Erythroblast (primary cell): ENCODE measurements at regions not wholly inside any gene's neighbourhood (a gene's known extent, or its start where the extent isn't known, plus 50 kb on each side); places are given as distances from the start of the nearest gene placed in this dataset.

ENCODE experiments used
- DNase-seq, 2 experiments: peaks; one replicate each; lab custom pipeline; 2025; lab: John Stamatoyannopoulos, UW
- GATA1 ChIP-seq: IDR thresholded peaks from 2 replicates; pipeline ENCODE4 v1.6.1; 2011; ENCODE audit warnings: low read depth, mild to moderate bottlenecking, control low read depth, low read length, moderate library complexity
- POLR2A ChIP-seq: IDR thresholded peaks from 2 replicates; pipeline ENCODE4 v1.6.1; 2011; ENCODE audit warnings: mild to moderate bottlenecking, low read length

GRCh38 chr21:16179773-16180172 is 450.0 kb downstream of the USP25 start:
- peak; percentile 20 to 24 for DNase-seq
- no peak for TF ChIP-seq POLR2A

DNA sequence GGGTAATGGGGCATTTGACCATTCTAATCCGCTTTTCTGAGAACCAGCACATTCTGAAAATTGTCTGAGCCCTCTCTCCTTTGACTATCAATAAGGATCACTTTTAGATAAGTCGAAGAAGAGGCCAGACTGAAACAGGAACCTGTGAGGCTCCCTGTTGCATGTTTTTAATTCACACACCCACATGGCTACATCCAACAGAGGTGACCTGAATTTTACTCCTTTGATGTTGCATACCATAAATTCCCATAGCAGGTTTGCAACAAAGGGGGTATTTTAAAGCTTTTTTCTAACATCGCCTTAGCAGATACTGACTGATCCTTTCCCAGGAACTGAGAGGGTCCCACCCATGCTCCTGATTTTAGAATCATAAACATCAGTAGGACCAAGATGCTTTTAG is 450.8 kb downstream of the USP25 start:
- TF ChIP-seq GATA1 (no peak), POLR2A (no peak)
- no peak for DNase-seq

DNA sequence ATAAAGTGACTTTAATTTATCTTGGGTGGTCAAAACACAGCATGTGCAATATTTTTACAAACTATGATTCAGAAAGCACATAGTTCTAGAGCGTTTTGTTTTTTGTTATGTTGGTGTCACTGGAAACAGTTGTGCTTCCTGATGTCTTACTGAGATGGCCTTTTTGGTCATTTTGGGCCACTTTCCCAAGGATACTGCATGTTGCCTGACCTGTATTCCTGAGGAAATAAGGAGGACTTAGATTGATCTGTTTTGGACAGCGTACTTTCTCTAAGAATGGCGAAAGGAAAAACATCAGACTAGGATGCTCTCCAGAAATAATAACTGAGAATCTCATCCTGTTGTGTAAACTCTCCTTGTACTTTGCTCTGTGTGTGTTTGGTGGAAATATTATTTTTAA is 451.2 kb downstream of the USP25 start:
- no peak for DNase-seq
- TF ChIP-seq GATA1: no peak
- no peak for TF ChIP-seq POLR2A

DNA sequence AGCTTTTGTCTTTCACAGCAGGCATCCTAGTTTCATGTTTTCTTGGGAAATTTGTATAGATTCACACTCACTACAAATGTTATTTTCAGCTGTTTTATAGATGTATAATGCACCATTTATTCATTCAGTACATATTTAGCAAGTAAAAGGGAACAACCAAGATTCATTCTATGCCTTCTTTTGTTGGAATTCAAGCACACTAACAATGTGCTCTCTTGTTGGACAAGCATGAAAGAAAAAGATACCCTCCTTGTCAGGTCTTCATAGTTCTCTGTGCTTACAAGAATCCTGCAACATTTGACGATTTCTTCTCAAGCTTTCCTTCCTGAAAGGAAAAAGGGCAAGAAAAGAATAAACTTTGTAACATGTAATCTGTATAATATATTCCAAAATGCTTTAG is 456.0 kb downstream of the USP25 start:
- DNase-seq: no peak
- TF ChIP-seq POLR2A: no peak
- TF ChIP-seq GATA1: no peak

- DNase-seq: peak; percentile 31 to 58
- TF ChIP-seq POLR2A (no peak), GATA1 (no peak)
These were observed 457.0 kb downstream of the USP25 start for GRCh38 chr21:16186742-16187141.

GRCh38 chr21:16187603-16188301 is 458.0 kb downstream of the USP25 start:
- no peak for DNase-seq
- TF ChIP-seq GATA1 (no peak), POLR2A (no peak)

- DNase-seq: peak; percentile 2 to 30
- TF ChIP-seq POLR2A (no peak), GATA1 (no peak)
These were observed 463.1 kb downstream of the USP25 start for GRCh38 chr21:16192902-16193301.

DNA sequence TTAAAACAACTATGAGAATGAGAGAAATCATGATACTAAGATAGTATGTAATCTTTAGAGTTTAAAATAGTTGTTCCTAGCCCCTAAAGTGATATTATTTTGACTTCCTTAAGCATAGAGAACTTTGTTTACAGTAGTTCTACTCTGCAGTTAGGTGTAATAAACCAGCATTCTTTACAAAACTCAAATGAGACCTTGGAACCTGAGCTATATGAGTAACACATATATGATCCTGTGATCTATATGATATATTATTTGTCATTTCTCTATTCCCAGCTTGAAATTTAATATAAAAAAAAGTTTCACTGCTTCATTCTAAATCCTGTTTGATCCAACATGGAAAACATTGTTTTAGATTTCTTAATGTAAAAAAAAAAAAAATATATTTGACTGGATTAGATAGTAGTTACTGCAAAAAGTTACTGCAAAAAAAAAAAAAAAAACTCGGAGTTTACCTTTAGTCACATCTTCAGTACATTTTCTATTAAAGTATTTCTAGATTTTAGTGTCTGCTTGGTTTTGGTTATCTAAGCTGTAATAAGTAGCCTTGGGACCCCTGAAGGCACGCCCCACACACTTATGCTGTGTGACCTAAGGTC is 463.8 kb downstream of the USP25 start:
- TF ChIP-seq POLR2A (no peak), GATA1 (no peak)
- no peak for DNase-seq

GRCh38 chr21:16194095-16194787 is 464.5 kb downstream of the USP25 start:
- peak; percentile 73 to 79 for DNase-seq
- TF ChIP-seq POLR2A (peak; percentile 4), GATA1 (no peak)

DNA sequence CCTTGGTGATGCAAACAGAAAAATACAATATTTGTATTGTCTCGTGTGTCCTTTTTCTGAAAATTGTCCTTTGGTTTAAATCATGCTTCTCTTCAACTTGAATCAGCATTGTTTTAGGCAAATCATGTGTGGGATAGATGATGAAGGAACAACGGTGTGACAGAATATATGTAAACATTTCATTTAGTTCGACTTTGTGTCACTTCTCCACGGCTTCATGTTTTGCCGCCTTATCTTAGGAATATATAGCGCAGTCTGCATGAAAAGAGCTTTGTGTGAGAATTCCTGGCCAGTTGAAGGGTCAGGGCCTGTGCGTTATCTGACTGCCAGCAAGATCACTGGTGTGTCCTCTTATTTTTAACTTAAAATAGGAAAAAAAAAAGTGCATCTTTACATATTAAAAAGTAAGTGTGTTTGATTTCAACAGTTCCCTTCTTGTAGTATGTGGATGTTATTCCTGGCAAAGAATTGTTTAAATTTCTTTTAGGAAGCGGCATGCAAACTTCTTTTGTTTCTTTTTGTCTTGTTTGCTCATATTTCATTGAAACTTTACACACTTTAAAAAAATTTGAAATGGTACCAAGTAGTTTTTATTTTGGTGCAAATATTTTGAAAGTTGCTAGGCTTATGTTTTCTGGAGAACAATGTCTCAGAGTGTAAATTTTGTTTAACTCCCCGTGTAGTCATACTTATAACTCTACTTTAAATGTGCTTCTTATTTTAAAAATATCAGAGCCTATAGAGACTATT is 465.2 kb downstream of the USP25 start:
- no peak for TF ChIP-seq GATA1
- no peak for TF ChIP-seq POLR2A
- DNase-seq: peak; percentile 63 to 76

- no peak for TF ChIP-seq GATA1
- no peak for TF ChIP-seq POLR2A
- DNase-seq: peak; percentile 63 to 66
These were observed 465.7 kb downstream of the USP25 start for GRCh38 chr21:16195538-16195910.

DNA sequence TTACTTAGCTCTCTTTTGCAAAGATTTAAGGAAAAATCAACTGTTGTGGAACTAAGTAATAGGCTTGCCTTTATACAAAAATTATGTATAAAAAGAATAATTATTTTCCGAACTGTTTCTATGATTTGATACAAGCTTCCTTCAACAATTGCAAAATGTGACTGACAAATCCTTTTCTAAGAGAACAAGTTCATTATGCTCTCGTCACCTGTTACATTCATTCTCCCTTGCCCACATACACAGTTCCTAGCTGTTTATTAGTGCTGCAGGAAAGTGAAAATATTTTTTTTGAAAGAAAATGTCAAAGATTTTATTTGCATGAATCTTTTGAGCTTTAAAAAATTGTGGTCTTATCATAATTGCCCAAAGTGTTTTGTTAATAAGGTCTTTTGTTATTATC is 466.2 kb downstream of the USP25 start:
- DNase-seq: peak; percentile 21 to 44
- no peak for TF ChIP-seq POLR2A
- no peak for TF ChIP-seq GATA1

GRCh38 chr21:16198546-16198945 is 468.8 kb downstream of the USP25 start:
- DNase-seq: no peak
- TF ChIP-seq POLR2A (no peak), GATA1 (no peak)

GRCh38 chr21:16199539-16199938 is 469.8 kb downstream of the USP25 start:
- TF ChIP-seq POLR2A: no peak
- TF ChIP-seq GATA1: no peak

More at GRCh38 chr21:16199539-16199938, 469.8 kb downstream of the USP25 start:
- DNase-seq: no peak
